Activated CD4-positive, alpha-beta T cell treated with anti-CD3 and anti-CD28 coated beads, Interleukin-2, amount 50 U/mL, for 24 hours (primary cell): ENCODE measurements at regions not wholly inside any gene's neighbourhood (a gene's known extent, or its start where the extent isn't known, plus 50 kb on each side); places are given as distances from the start of the nearest gene placed in this dataset.

ENCODE experiments used
- DNase-seq, 2 donors: peaks; one replicate each; pipeline ENCODE4 v3.0.0-alpha.2; 2020; ENCODE audit warnings: low read depth in 1 of 2, low spot score in 1 of 2

- DNase-seq = no peak
These were observed 156.5 kb upstream of the EGFLAM start for GRCh38 chr5:38101897-38102296.

- DNase-seq = no peak
These were observed 158.9 kb upstream of the EGFLAM start for GRCh38 chr5:38099205-38100168.

- no peak for DNase-seq
These were observed 163.5 kb upstream of the EGFLAM start for GRCh38 chr5:38094889-38095288.

- no peak for DNase-seq
These were observed 164.5 kb upstream of the EGFLAM start for GRCh38 chr5:38093855-38094254.

GRCh38 chr5:38086777-38087176 lies 171.6 kb upstream of the EGFLAM start:
- no peak for DNase-seq

GRCh38 chr5:38079620-38080402 lies 178.5 kb upstream of the EGFLAM start:
- DNase-seq = no peak

- DNase-seq = no peak
These were observed 180.2 kb upstream of the EGFLAM start for GRCh38 chr5:38078161-38078560.

- DNase-seq = no peak
These were observed 180.7 kb upstream of the EGFLAM start for GRCh38 chr5:38077652-38078051.

- DNase-seq = no peak
These were observed 186.3 kb upstream of the EGFLAM start for GRCh38 chr5:38071831-38072694.

GRCh38 chr5:38070304-38070950 lies 187.9 kb upstream of the EGFLAM start:
- DNase-seq = no peak

- no peak for DNase-seq
These were observed 189.0 kb upstream of the EGFLAM start for GRCh38 chr5:38069360-38069759.

GRCh38 chr5:38060354-38060753 lies 198.0 kb upstream of the EGFLAM start:
- no peak for DNase-seq

GRCh38 chr5:38059876-38060275 lies 198.5 kb upstream of the EGFLAM start:
- no peak for DNase-seq

GRCh38 chr5:38051711-38052511 lies 206.4 kb upstream of the EGFLAM start:
- DNase-seq = no peak

- no peak for DNase-seq
These were observed 208.6 kb upstream of the GDNF start for GRCh38 chr5:38048400-38048799.

GRCh38 chr5:38046103-38046502 lies 206.3 kb upstream of the GDNF start:
- DNase-seq = no peak

GRCh38 chr5:38045446-38045845 lies 205.6 kb upstream of the GDNF start:
- DNase-seq = no peak

- DNase-seq = no peak
These were observed 200.0 kb upstream of the GDNF start for GRCh38 chr5:38039826-38040225.

GRCh38 chr5:38039091-38039490 lies 199.2 kb upstream of the GDNF start:
- no peak for DNase-seq

- DNase-seq = no peak
These were observed 196.9 kb upstream of the GDNF start for GRCh38 chr5:38036765-38037164.
